ENCODE measurements at regions not wholly inside any gene's neighbourhood (a gene's known extent, or its start where the extent isn't known, plus 50 kb on each side); places are given as distances from the start of the nearest gene placed in this dataset.

GRCh38 chr13:69458013-69458412, 649.6 kb upstream of the ATXN8OS start:
- TF ChIP-seq CTCF (IDR thresholded peaks at IDR 0.05) (no peak), POLR2A (IDR thresholded peaks at IDR 0.05) (no peak)
